PC-3 (cell line): ENCODE measurements at regions not wholly inside any gene's neighbourhood (a gene's known extent, or its start where the extent isn't known, plus 50 kb on each side); places are given as distances from the start of the nearest gene placed in this dataset.

Source experiments
- EZH2 ChIP-seq: fragments of 300-600 bp; sonication (generic); IDR thresholded peaks from one replicate; pipeline ENCODE4 v1.6.1; 2017; ENCODE audit warnings: antibody characterized with exemption, mild to moderate bottlenecking, low read length; ENCODE audit not compliant: unreplicated experiment
- TF ChIP-seq, protein P1 (sequence below): fragments of 300-600 bp; sonication (generic); conservative IDR thresholded peaks from 2 replicates; pipeline ENCODE4 v1.5.1; 2017; ENCODE audit warnings: antibody characterized with exemption, low read depth, mild to moderate bottlenecking, low read length

- no peak for TF ChIP-seq EZH2
- TF ChIP-seq, protein P1, sequence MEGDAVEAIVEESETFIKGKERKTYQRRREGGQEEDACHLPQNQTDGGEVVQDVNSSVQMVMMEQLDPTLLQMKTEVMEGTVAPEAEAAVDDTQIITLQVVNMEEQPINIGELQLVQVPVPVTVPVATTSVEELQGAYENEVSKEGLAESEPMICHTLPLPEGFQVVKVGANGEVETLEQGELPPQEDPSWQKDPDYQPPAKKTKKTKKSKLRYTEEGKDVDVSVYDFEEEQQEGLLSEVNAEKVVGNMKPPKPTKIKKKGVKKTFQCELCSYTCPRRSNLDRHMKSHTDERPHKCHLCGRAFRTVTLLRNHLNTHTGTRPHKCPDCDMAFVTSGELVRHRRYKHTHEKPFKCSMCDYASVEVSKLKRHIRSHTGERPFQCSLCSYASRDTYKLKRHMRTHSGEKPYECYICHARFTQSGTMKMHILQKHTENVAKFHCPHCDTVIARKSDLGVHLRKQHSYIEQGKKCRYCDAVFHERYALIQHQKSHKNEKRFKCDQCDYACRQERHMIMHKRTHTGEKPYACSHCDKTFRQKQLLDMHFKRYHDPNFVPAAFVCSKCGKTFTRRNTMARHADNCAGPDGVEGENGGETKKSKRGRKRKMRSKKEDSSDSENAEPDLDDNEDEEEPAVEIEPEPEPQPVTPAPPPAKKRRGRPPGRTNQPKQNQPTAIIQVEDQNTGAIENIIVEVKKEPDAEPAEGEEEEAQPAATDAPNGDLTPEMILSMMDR: no peak
Measured at GRCh38 chr7:47192978-47193377, 388.9 kb downstream of the TNS3 start.
